HG03139 (cell line): ENCODE measurements at regions not wholly inside any gene's neighbourhood (a gene's known extent, or its start where the extent isn't known, plus 50 kb on each side); places are given as distances from the start of the nearest gene placed in this dataset.
"Not testable (repeated sequence)": the region's sequence is repeated elsewhere in the genome, so short reads cannot be mapped to it uniquely, and the experiment has no call there.

Experiments used
- ATAC-seq: cut with Tn5 transposase; IDR thresholded peaks from one replicate; pipeline ENCODE4 v1.9.1; 2021; ENCODE audit not compliant: unreplicated experiment

GRCh38 chr2:168300460-168300859, 53.1 kb upstream of the STK39 start:
- no peak for ATAC-seq

- ATAC-seq = no peak
Measured at GRCh38 chr2:168304024-168304681, 56.8 kb upstream of the STK39 start.

- ATAC-seq = no peak
Measured at GRCh38 chr2:168307379-168307778, 60.0 kb upstream of the STK39 start.

GRCh38 chr2:168310580-168310979, 63.2 kb upstream of the STK39 start:
- ATAC-seq = no peak

- ATAC-seq = no peak
Measured at GRCh38 chr2:168311261-168311910, 64.0 kb upstream of the STK39 start.

- no peak for ATAC-seq
Measured at GRCh38 chr2:168312036-168312822, 64.8 kb upstream of the STK39 start.

- no peak for ATAC-seq
Measured at GRCh38 chr2:168314236-168314635, 66.8 kb upstream of the STK39 start.

GRCh38 chr2:168315331-168316072, 68.1 kb upstream of the STK39 start:
- no peak for ATAC-seq

GRCh38 chr2:168316073-168316440, 68.7 kb upstream of the STK39 start:
- ATAC-seq = no peak

GRCh38 chr2:168317282-168317681, 69.9 kb upstream of the STK39 start:
- no peak for ATAC-seq

GRCh38 chr2:168320267-168320666, 72.9 kb upstream of the STK39 start:
- ATAC-seq = no peak

GRCh38 chr2:168322325-168323007, 75.1 kb upstream of the STK39 start:
- no peak for ATAC-seq

- ATAC-seq = no peak
Measured at GRCh38 chr2:168323529-168324021, 76.2 kb upstream of the STK39 start.

- no peak for ATAC-seq
Measured at GRCh38 chr2:168326572-168326971, 79.2 kb upstream of the STK39 start.

- no peak for ATAC-seq
Measured at GRCh38 chr2:168327328-168327727, 79.9 kb upstream of the STK39 start.

- ATAC-seq = no peak
Measured at GRCh38 chr2:168328421-168328820, 81.0 kb upstream of the STK39 start.

- no peak for ATAC-seq
Measured at GRCh38 chr2:168330624-168331423, 83.4 kb upstream of the STK39 start.

GRCh38 chr2:168335254-168335653, 87.9 kb upstream of the STK39 start:
- ATAC-seq = not testable (repeated sequence)

GRCh38 chr2:168336786-168337388, 89.5 kb upstream of the STK39 start:
- ATAC-seq = no peak
